ENCODE measurements at regions not wholly inside any gene's neighbourhood (a gene's known extent, or its start where the extent isn't known, plus 50 kb on each side); places are given as distances from the start of the nearest gene placed in this dataset.

DNA sequence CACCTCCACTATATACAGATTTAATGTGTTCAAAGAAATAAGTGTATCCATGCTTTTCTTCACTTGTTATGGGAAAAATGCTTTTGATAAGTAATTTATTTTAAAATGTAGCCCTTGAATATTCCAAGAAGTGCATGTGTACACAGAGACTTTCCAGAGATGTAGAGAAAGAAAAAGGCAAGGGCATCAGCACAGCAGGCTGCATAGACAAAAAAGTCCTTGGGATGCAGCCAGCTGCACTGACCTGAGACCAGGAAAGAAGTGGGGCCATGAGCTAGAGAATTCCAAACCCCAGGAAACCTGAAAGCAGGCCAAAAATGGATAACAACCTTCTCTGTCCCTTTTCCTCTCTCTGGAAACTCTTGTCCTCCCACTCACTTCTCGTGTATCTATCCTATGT lies 51.6 kb upstream of the PRDM8 start:
- DNase-seq = no peak

DNA sequence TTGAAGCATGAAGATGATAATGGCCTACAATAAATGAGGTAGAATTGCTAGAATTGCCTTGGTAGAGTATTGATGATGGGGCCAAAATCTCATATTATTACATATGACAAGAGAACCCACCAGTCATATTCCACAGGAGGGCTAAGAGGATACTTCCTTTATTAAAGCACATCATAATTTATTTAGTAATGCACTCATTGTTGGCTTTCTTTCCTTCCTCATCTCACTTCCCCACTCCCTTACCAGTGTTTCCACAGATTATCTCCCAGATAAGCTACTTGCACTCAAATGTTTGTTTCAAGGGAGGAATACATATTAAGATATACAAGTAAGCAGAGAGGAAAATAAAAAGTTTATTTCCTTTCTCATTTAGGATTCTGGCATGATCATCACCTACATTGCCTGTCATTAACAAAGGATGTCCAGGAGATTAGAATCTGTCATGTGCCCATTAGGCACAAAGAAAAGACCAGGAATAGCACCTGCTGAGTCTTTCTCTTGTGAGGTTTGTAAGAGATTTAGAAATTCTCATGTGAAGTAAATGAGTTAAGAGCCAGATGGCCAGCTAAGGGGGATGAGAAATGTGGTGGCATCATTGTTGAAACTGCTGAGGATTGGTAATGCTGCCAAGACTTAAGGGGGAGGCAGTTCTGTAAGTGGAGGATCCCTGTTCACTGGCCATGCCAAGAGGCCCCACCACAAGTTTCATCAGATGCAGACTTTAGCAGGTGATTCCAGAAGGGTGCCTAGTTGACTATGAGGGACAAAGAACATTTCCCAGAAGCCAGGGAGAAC lies 52.4 kb upstream of the PRDM8 start:
- DNase-seq = no peak

DNA sequence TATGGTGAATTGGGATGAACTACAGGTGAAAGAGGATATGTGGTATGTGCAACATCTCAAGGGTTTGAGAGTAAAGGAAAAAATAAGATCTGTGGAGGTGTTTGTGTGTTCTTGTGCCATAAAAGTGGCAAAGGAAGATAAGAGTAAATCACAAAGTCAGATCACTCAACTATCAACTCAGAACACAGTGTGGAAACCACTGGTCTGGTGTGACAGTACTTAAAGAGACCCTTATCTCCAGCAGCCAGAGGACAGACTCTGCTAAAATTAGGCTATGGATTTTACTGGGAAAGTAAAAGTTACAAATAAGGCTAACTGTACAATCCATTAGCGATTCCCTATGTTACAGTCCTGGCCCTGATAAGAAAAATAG lies 54.0 kb upstream of the PRDM8 start:
- DNase-seq = no peak

DNA sequence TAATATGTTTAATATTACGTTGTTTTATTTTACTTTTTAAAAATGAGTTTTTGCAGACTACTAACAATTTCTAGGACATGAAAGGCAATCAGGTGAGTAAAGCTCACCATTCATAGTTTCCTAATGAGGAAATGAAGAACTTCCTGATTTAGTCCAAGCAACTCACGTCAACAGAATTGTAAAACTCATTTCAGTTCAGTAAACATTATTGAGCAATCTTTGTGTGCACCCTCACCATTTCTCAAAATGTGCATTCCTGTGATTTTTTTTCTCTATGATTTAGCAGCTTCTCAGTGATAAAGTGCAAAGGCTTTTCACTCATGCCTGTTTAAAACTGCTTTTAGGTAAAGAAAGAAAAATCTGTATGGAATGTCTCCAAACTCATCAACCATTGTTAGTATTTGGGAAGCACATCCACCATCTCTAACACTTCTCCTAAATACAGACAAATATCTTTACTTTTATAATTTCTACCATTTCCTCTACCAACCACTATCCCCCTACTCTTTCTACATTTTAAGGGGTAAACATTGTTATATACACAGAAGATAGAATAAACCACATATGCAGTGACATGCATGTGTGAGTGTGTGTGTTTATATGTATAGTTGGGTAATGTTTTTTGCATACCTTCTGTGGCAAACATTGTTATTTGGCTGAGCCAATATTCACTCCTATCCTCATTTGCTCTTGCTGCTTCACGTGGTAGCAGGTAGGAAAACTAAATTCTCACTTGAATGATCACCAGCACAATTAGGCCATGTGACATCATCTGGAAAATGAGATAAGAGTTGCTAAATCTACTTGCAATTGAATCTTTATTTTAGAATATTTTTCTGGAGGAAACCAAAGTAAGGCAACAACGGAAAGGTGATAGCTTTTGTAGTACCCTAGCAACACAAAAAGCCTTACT lies 54.7 kb upstream of the PRDM8 start:
- peak; percentile 7 for DNase-seq

DNA sequence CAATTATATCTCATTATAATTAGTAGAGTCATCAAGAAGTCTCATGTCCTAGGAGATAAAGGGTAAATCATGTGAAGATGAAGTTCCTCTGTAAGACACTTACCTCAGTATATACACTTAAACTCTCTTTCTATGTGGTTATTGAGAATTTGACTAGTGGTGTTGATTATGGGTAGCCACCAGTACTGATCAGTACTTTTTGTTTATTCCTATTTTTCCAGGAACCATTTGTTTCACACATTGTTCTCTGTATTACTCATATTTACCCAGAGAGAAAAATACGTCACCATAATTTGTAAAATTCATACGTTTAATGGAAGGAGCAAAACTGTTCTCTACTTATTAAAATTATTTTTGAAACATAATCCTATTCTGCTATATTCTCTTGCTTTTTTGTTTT lies 55.8 kb upstream of the PRDM8 start:
- DNase-seq = no peak

DNA sequence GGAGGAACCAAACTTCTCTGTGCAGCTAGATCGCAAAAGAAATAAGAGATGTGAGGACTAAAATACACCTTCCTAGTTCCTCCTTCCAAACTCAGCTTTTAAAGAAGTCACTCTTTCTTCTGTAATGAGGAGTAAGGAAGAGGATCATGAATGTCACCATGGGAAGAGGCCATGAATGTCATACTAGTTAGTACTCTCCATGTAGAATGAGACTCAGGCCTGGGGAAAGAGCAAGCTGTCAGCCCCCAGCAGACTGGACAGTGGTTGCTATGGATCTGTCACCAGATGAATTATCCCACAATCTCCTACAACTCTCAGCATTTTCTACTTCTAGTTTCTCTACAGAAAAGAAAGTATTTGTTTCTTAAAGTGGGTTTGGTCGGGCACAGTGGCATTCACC lies 57.1 kb upstream of the PRDM8 start:
- DNase-seq = no peak

DNA sequence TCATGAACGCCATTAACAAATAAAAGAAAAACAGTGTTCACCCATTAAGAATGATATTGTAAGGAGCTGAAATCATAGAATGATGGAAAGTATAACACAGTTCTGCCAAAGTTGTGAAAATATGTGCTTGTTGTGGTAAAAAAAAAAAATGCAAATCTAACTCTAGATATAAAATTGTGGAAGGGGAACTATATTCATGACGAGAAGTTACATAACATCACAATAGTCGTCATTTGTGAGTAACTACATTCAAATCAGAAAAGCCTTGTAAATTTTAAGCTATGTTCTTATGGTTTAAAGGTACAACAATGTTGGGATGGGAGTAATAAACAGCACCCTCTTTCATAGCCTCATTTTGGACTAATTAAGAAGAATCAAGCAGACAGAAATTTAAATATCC lies 57.6 kb upstream of the PRDM8 start:
- DNase-seq = no peak

DNA sequence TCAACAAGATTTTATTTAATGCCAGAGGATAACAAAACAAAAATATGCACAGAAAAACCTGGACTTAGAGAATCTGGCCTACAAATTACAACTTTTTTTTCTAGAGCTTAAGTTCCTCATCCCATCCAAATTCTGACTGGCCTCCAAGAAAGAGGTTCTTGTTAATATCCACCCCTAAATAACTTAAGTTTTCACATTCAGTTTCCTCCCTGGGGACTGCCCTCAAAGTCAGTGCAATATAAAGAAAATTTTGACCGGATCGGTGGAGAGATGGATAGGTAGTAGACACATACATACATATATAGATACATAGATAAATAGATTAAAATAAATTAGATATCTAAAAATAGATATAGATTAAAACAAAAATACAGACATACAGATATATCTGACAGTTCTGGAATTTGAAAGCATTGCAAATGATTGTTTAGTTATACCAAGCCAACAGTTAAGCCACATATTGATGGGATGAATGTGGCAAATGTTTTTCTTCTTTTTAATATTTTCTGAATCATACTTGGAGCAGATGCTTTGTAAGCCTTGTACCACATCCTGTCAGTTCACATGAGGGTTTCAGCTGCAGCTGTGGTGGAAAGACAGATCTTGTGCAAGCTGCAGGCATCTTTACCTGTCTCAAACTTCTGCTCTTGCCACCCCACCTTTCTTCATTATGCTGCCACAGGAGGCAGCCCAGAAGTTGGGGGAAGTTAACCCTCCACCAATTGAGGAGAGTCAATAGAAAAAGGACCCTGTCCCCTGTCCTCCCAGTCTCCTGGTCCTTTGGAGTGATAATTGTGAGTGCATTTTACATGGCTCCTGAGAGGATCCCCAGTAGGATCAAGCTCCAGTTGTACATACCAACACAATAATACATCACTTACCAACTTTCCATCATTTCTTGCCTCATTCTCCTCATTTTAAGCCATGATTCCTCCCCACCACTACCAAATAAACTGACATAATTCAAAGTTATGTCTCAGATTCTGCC lies 58.5 kb upstream of the PRDM8 start:
- DNase-seq = peak; percentile 70

DNA sequence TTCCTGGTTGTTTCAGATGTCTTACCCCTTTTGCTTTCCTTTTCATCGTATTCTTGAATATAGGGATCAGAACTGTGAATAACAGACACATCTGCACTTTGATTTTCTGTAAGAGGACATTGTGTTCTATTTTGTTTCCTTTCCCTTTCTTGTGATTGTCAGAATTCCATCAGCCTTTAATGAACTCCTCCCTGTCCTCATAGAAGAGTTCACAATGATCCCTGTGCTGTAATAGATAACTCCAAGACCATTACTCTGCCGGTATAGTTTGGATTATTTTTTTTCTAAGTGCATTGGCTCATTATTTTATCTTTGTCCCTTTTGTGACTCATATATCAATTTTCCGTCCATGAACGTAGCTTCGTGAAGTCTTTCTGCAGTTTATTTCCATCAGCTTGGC lies 59.7 kb upstream of the PRDM8 start:
- no peak for DNase-seq

DNA sequence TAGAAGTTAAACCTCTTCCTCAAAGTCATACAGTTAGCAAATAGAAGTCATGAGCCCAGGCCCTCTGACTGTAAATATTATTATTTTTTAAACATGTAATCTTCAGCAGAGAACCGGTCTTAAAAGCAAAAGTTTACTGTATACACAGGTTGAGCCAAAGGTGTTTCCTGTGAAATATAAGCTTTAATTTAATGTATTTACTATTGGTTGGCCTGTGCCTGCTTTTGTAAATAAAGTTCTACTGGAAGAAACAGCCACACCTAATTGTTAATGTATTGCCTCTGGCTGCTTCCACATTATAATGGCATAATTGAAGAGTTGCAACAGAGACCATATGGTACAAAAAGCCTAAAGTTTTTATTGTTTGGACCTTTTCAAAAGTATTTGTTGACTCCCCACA lies 61.0 kb upstream of the PRDM8 start:
- no peak for DNase-seq

DNA sequence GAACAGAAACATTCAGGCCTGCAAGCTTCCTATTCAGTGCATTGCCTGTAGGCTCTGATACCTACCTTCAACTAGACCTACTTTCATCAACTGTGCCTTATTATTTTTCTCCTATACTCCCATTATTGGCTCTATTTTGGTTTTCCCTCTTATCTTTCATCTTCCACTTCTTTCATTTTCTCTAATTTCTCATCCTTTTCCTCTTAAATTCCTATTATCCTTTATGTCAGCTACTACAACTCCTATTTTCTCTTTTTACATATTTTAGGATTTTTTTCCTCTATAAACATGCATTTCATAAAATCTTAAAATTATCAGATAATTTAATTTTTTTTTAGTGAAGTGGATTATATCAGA lies 61.6 kb upstream of the PRDM8 start:
- no peak for DNase-seq

DNA sequence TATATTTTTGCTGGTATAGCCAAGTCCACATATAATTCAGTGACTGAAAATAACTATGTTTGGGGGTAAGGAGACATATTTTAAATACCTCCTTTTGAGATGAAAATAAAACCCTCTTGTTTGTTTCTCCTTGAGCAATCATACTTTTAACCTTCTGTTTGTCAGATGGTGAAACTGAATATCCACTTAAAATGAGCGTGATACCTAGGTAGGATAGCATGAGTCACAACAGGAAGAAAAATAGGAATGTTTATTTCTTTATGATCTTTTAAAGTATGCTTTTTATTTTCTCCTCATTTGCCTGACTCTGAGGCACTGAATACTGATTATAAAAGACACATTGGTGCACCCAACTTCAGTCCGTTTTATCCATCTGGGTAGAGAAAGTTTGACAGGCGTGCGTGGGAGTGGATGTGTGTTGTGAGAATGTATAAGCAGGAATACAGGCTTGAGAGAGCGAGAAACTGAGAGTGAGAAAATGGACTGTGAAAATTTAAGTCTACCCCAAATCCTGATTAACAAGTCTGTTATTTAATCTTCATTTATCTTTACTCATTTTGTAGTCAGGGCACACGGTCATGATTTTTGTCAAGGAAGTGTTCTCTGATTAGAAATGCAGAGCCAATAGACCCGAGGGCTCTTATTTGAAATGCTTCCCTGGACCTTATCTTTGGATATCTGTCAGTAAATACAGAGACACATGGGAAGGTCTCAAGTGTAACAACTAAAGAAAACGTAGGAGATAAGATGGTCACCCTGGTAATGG lies 62.1 kb upstream of the ANTXR2 start:
- DNase-seq = no peak

DNA sequence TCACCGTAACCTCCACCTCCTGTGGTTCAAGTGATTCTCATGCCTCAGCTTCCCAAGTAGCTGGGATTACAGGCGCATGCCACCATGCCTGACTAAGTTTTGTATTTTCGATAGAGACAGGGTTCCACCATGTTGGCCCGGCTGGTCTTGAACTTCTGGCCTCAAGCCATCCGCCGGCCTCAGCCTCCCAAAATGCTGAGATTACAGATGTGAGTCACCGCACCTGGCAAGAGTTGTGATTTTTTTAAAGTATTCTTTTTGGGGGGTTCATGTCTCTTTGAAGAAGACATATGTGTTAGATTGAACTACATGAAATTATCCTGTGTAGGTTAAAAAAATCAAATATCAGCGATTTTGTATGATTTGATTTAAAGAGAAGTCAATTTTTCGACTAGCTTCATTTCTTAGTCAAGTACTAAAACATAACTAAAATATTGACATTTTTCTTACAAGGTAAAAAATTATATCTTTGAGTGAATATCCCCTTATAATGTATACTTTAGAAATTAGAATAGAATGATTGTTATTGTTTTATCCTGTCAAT lies 60.3 kb upstream of the ANTXR2 start:
- DNase-seq = no peak

DNA sequence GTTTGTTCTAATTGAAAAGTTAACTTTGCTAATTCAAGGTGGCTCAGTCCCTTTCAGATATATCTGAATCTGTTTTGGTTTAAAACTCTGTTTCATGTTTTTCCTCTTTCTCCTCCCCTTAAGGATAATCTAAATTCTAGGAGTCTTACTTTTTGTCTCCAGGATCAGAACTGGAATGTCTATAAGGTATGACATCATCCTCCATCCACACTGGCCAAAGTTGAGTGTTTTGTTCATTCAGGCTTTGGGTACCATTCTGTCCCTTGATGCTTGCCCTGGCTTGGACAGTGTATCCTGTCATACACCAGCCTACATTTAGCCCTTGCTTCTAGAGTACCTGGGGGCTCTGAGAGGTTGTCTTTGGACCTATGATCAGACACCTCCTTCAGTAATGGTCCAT lies 56.8 kb upstream of the ANTXR2 start:
- no peak for DNase-seq

DNA sequence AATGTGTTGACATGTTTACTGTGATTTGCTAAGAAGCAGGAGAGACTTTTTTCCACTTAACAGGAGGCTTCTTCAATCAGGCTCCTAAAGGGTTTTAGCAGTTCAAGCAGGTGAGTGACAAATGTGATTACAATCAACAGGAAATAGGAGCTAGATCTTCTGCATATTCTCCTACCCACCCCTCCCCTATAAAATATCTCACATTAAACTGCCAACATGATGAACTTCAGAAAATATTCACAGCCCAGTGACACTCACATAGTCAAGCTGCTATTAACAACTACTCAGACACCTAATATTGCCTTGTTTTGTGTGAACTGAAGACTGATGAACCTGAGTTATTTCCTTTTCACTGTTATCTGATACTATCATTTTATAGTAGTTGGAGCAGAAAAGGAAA lies 55.9 kb upstream of the ANTXR2 start:
- no peak for DNase-seq

DNA sequence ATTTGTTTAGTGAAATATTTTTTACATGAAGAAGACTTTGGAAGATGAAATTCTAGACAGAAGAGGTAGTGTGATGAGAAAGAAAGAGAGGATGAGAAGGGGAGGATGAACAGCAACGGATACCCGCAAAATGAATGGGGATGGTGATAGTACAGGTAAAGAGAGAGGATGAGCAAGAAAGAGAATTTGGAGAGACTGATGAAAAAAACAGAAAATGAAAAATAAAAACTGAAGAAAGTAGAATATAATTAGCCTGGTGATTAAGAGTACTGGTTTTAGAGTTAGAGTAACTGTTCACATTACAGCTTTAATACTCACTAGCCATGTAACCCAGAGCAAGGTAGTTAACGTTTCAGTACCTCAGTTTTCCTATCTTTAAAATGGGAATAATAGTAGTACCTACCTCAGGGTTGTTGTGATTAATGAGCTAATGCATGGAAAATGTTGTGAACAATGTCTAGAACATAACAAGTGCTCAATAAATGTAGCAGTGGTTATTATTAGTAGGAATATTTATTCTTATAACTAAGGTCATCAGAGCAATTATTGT lies 54.9 kb upstream of the ANTXR2 start:
- DNase-seq = no peak

DNA sequence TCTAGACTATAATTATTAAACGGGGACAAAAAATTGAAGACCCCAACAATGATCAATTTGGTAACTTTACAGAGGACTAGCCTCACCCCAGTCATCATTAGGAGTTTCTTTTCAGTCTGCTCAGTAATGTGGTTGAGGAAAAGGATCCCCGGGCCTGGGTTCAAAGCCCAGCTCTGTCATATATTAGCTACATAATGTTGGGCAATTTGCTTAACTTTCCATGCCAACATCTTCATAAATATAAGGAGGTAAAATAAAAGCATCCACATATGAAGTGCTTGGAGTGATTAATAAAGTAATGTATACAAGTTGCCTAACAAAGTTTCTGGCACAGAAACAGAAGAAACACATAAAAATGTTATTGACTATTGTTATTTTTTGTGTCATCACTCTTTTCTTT lies 53.4 kb upstream of the ANTXR2 start:
- no peak for DNase-seq

DNA sequence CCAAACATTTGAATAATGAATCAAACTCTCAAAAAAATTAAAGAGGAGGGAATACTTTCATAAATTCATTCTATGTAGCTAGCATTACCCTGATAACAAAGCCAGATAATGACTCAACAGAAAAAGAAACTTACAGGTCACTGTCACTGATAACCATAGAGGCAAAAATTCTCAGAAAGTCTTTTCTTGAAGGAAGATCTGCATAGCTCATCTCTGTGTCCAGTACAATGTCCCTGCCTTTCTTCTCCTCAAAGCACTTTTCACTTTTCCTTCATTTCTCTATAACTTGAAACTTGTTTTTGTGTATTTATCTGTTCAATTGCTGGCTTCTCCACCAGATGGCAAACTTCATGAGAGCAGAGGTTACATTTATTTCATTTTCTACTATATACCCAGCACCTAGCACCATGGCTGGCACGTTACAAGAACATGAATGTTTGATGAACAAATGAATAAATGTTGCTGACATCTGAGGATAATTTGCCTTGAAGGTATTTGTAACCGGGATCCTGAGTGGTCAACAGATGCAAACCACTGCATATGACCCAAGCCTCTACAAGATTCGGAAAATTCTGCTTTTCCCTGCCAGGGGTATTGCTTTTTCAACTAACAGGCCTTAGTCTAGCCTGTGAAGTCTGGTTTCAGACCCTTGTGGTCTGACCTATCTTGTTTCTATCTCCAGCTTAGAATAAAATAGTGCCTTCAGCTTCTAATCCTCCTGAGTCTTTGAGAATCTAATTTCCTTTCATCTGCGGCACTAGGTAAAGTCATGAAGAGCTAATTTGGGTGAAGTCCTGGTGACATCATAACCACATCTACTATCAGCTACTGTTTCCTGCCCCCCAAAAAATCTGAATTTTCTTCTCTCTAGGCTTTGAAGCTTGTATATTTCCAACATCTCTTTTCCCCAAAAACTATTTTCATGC lies 52.5 kb upstream of the ANTXR2 start:
- peak; percentile 40 for DNase-seq

DNA sequence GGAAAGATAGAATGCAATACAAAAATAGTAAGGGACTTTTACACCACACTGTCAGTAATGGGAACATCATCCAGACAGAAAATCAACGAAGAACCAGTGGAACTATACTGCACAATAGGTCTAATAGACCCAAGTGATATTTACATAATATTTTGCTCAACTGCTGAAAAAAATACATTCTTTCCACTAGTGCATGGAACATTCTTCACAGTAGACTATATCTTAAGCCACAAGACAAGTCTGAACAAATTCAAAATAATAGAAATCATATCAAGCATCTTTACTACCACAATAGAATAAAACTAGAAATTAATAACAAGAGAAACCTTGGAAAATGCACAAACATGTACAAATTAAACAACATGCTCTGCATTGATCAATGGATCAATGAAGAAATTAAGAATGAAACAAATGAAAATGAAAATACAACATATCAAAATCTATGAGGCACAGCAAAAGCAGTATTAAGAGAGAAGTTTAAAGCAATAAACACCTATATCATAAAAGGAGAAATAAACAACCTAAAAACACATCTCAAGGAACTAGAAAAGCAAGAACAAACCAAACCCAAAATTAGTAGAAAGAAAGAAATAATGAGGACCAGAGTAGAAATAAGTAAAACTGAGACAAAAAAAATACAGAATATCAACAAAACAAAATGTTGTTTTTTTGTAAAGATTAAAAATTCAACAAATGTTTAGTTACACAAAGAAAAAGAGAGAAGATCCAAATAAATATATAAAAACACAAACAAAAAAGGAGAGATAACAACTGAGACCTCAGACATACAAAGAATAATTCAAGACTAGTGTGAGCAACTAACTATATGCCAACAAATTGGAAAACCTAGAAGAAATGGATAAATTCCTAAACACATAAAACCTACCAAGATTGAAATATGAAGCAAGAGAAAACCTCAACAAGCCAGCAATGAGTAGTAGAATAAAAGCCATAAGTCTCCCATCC lies 51.5 kb upstream of the ANTXR2 start:
- DNase-seq = no peak
